MM.1S (cell line): ENCODE measurements at regions not wholly inside any gene's neighbourhood (a gene's known extent, or its start where the extent isn't known, plus 50 kb on each side); places are given as distances from the start of the nearest gene placed in this dataset.

ENCODE experiments used
- DNase-seq: peaks from one replicate; pipeline ENCODE4 v3.0.0-alpha.2; 2015
- H2AFZ ChIP-seq: fragments of 300-600 bp; sonication (generic); 2 replicates; pipeline ENCODE4 v1.6.0; 2016; ENCODE audit warnings: antibody characterized with exemption, low read length
- H3F3A ChIP-seq: fragments of 300-600 bp; sonication (generic); 2 replicates; pipeline ENCODE4 v1.6.1; 2016; ENCODE audit warnings: mild to moderate bottlenecking, antibody characterized with exemption, low read length, moderate library complexity, mixed read lengths; ENCODE audit not compliant: insufficient read depth
- H3K27ac ChIP-seq: fragments of 300-600 bp; sonication (generic); 2 replicates; pipeline ENCODE4 v1.5.1; 2016; ENCODE audit warnings: mild to moderate bottlenecking, low read length
- H3K27me3 ChIP-seq: fragments of 300-600 bp; sonication (generic); replicated peaks from 2 replicates; pipeline ENCODE4 v1.6.0; 2016; ENCODE audit warnings: low read length; ENCODE audit not compliant: insufficient read depth
- H3K36me3 ChIP-seq: fragments of 300-600 bp; sonication (generic); replicated peaks from 2 replicates; pipeline ENCODE4 v1.6.1; 2016; ENCODE audit warnings: mild to moderate bottlenecking, low read length, mixed read lengths; ENCODE audit not compliant: insufficient read depth
- H3K4me1 ChIP-seq: fragments of 300-600 bp; sonication (generic); 2 replicates; pipeline ENCODE4 v1.6.1; 2016; ENCODE audit warnings: low read length, mixed read lengths
- H3K4me2 ChIP-seq: fragments of 300-600 bp; sonication (generic); 2 replicates; pipeline ENCODE4 v1.6.0; 2016; ENCODE audit warnings: low read depth, low read length
- H3K4me3 ChIP-seq: fragments of 300-600 bp; sonication (generic); 2 replicates; pipeline ENCODE4 v1.5.1; 2016; ENCODE audit warnings: low read length, mixed read lengths
- H3K79me2 ChIP-seq: fragments of 300-600 bp; sonication (generic); 2 replicates; pipeline ENCODE4 v1.6.1; 2016; ENCODE audit warnings: mixed run types, low read length, mixed read lengths
- H3K9ac ChIP-seq: fragments of 300-600 bp; sonication (generic); 2 replicates; pipeline ENCODE4 v1.6.1; 2016; ENCODE audit warnings: low read length, mixed read lengths
- H3K9me2 ChIP-seq: fragments of 300-600 bp; sonication (generic); replicated peaks from 2 replicates; pipeline ENCODE4 v1.6.1; 2016; ENCODE audit warnings: mild to moderate bottlenecking, low read length, mixed read lengths; ENCODE audit not compliant: insufficient read depth
- H3K9me3 ChIP-seq: fragments of 300-600 bp; sonication (generic); replicated peaks from 2 replicates; pipeline ENCODE4 v1.6.1; 2016; ENCODE audit warnings: mild to moderate bottlenecking, low read length, mixed read lengths; ENCODE audit not compliant: insufficient read depth
- H4K20me1 ChIP-seq: fragments of 300-600 bp; sonication (generic); 2 replicates; pipeline ENCODE4 v1.6.1; 2016; ENCODE audit warnings: mild to moderate bottlenecking, low read length, moderate library complexity, mixed read lengths; ENCODE audit not compliant: insufficient read depth
- EZH2 ChIP-seq: fragments of 300-600 bp; sonication (generic); optimal IDR thresholded peaks from 2 replicates; pipeline ENCODE3; 2017; ENCODE audit warnings: low read depth, mild to moderate bottlenecking, antibody characterized with exemption, low read length, mixed read lengths
- EZH2phosphoT487 ChIP-seq: fragments of 300-600 bp; sonication (generic); IDR thresholded peaks from 2 replicates; pipeline ENCODE4 v1.6.1; 2018; ENCODE audit warnings: antibody characterized with exemption, low read length
- TF ChIP-seq, protein P1 (sequence below): fragments of 300-600 bp; sonication (generic); IDR thresholded peaks from 2 replicates; pipeline ENCODE4 v1.5.1; 2016; ENCODE audit warnings: antibody characterized with exemption, low read length, mixed read lengths

DNA sequence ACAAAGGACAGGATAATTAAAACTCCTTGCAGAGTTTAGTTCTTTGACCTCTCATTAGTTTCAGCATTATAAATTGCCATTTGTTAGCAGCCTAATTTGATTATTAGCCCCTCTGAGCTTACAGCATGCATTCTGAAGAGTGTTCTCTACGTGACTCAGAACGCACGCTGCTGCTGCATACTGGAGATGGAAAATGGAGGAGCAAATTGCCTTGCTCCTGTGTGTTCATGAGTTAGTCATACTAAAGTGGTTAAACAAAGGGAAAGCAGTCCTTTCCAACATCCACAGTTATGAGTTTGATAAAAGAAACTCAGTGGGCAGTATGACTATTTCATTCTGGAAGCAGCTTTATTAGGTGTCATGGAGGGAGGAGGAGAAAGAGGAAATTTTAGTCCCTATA lies 922.5 kb downstream of the RPA4 start:
- Histone ChIP-seq H3K79me2 (no peaks in the 10 kb centered on the region), H3K9ac (no peak overlapping the region), H3K9me3 (no peaks in the 10 kb centered on the region), H2AFZ (no peak overlapping the region), H3K4me2 (no peak overlapping the region), H3K9me2 (no peaks in the 10 kb centered on the region), H4K20me1 (no peaks in the 10 kb centered on the region), H3K36me3 (no peaks in the 10 kb centered on the region), H3K4me1 (no peaks in the 10 kb centered on the region), H3K27ac (no peak overlapping the region), H3F3A (no peaks in the 10 kb centered on the region), H3K4me3 (no peak overlapping the region), H3K27me3 (no peaks in the 10 kb centered on the region)
- TF ChIP-seq EZH2phosphoT487 (no peak), EZH2 (no peak)
- TF ChIP-seq, protein P1, sequence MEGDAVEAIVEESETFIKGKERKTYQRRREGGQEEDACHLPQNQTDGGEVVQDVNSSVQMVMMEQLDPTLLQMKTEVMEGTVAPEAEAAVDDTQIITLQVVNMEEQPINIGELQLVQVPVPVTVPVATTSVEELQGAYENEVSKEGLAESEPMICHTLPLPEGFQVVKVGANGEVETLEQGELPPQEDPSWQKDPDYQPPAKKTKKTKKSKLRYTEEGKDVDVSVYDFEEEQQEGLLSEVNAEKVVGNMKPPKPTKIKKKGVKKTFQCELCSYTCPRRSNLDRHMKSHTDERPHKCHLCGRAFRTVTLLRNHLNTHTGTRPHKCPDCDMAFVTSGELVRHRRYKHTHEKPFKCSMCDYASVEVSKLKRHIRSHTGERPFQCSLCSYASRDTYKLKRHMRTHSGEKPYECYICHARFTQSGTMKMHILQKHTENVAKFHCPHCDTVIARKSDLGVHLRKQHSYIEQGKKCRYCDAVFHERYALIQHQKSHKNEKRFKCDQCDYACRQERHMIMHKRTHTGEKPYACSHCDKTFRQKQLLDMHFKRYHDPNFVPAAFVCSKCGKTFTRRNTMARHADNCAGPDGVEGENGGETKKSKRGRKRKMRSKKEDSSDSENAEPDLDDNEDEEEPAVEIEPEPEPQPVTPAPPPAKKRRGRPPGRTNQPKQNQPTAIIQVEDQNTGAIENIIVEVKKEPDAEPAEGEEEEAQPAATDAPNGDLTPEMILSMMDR = no peak
- no peak for DNase-seq

DNA sequence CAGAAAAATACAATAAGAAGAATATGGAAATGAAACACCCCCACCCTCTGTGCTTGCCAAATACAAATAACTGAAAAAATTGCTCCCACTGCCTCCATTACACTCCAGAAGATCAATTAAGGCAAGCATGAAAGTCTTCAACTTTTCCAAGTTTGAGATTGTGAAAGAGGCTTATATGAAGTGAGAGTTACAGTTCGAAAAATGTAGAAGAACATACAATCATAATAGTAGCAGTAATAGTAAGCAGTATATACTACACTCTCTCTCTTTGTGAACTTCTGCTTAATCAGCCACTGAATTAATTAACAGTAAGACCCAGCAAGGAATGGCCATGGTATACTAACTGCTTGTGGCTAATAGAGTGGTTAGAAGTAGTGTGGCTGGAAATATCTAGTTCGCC lies 923.2 kb downstream of the RPA4 start:
- H3F3A ChIP-seq = no peaks in the 10 kb centered on the region
- H3K4me1 ChIP-seq = no peaks in the 10 kb centered on the region
- H3K79me2 ChIP-seq = no peaks in the 10 kb centered on the region
- no peaks in the 10 kb centered on the region for H3K36me3 ChIP-seq
- H3K9me2 ChIP-seq = no peaks in the 10 kb centered on the region
- H3K27me3 ChIP-seq = no peaks in the 10 kb centered on the region
- no peak overlapping the region for H3K27ac ChIP-seq
- no peak for DNase-seq
- no peak overlapping the region for H3K4me2 ChIP-seq
- H2AFZ ChIP-seq = no peak overlapping the region
- TF ChIP-seq EZH2 (no peak), EZH2phosphoT487 (no peak)
- TF ChIP-seq, protein P1 = no peak
- H4K20me1 ChIP-seq = no peaks in the 10 kb centered on the region
- no peak overlapping the region for H3K4me3 ChIP-seq
- H3K9ac ChIP-seq = no peak overlapping the region
- no peaks in the 10 kb centered on the region for H3K9me3 ChIP-seq

DNA sequence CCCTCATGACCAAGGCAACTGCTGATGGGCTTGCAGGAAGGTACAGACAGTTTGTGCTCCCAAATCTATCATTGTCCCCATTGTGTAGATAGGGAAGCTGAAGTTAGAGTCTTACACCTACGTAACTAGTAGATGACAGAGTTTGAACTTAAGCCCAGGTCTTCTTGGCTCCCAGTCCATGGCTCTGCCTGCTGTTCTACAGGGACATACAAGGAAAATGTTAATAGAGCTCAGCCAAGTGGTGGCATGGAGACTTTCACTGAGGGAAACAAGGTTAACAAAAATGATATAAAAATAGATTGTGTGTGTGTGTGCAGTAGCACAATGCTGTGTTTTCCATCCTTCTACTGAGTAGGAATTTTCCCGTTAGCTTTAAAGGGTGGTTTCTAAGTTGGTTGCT lies 936.5 kb downstream of the RPA4 start:
- no peaks in the 10 kb centered on the region for H3K4me1 ChIP-seq
- TF ChIP-seq, protein P1 = no peak
- TF ChIP-seq EZH2 (no peak), EZH2phosphoT487 (no peak)
- no peak overlapping the region for H3K4me3 ChIP-seq
- H3K9ac ChIP-seq = no peak overlapping the region
- H4K20me1 ChIP-seq = no peaks in the 10 kb centered on the region
- H3F3A ChIP-seq = no peaks in the 10 kb centered on the region
- H3K4me2 ChIP-seq = no peak overlapping the region
- H3K36me3 ChIP-seq = no peaks in the 10 kb centered on the region
- H3K9me3 ChIP-seq = no peaks in the 10 kb centered on the region
- no peaks in the 10 kb centered on the region for H3K9me2 ChIP-seq
- H3K27me3 ChIP-seq = no peaks in the 10 kb centered on the region
- H3K79me2 ChIP-seq = no peaks in the 10 kb centered on the region
- H2AFZ ChIP-seq = no peak overlapping the region
- no peak overlapping the region for H3K27ac ChIP-seq
- no peak for DNase-seq
